ACC112 (cell line): ENCODE measurements at regions not wholly inside any gene's neighbourhood (a gene's known extent, or its start where the extent isn't known, plus 50 kb on each side); places are given as distances from the start of the nearest gene placed in this dataset.

Experiments
- H2AFZ ChIP-seq: fragments of 200-600 bp; sonication (generic); one replicate; pipeline ENCODE4 v1.6.0; 2017; ENCODE audit warnings: antibody characterized with exemption, low read length; ENCODE audit not compliant: unreplicated experiment
- H3K27ac ChIP-seq: fragments of 200-600 bp; sonication (generic); 2 replicates; pipeline ENCODE4 v1.5.1; 2014; ENCODE audit warnings: low read depth, mild to moderate bottlenecking, antibody characterized with exemption, low read length, moderate library complexity
- H3K27me3 ChIP-seq: fragments of 200-600 bp; sonication (generic); 2 replicates; pipeline ENCODE4 v1.6.1; 2014; ENCODE audit warnings: mild to moderate bottlenecking, antibody characterized with exemption, low read length, moderate library complexity, mixed read lengths; ENCODE audit not compliant: insufficient read depth
- H3K36me3 ChIP-seq: fragments of 200-600 bp; sonication (generic); 2 replicates; pipeline ENCODE4 v1.6.1; 2016; ENCODE audit warnings: mild to moderate bottlenecking, antibody characterized with exemption, low read length, moderate library complexity, mixed read lengths; ENCODE audit not compliant: insufficient read depth
- H3K4me1 ChIP-seq: fragments of 200-600 bp; sonication (generic); one replicate; pipeline ENCODE4 v1.6.1; 2016; ENCODE audit warnings: low read length, mixed read lengths; ENCODE audit not compliant: insufficient read depth, unreplicated experiment, control insufficient read depth
- H3K4me3 ChIP-seq: fragments of 200-600 bp; sonication (generic); 2 replicates; pipeline ENCODE4 v1.5.1; 2014; ENCODE audit warnings: mild to moderate bottlenecking, low read depth, low read length
- H3K79me2 ChIP-seq: fragments of 200-600 bp; sonication (generic); one replicate; pipeline ENCODE4 v1.6.0; 2016; ENCODE audit warnings: low read length; ENCODE audit not compliant: control insufficient read depth, unreplicated experiment, insufficient read depth

GRCh38 chr17:53719229-53719628, 103.5 kb upstream of the KIF2B start:
- Histone ChIP-seq H3K4me3 (no peak overlapping the region), H2AFZ (no peak overlapping the region), H3K27me3 (no peaks in the 10 kb centered on the region), H3K79me2 (no peaks in the 10 kb centered on the region), H3K4me1 (peaks cover 5% of the 10 kb centered on the region), H3K36me3 (no peaks in the 10 kb centered on the region), H3K27ac (no peak overlapping the region)

DNA sequence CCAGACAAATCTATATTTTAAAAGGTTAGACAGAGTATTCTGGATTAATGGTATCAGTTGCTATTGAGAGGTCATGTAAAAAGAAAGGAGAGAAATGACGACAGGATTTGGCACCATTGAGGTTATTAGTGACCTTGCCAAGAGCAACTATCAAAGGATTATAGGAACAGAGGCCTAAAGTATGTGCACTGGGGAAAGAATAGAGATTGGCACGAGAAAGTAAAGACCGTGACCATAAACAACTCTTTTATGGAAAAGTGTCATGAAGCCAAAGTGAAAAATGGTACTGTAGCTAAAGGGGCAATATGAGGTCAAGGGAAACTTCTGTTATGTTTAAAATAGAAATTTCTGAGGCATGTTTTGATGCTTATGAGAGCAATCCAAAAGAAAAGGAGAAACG, 115.2 kb upstream of the KIF2B start:
- H3K4me1 ChIP-seq = no peaks in the 10 kb centered on the region
- H3K27ac ChIP-seq = no peak overlapping the region
- H3K36me3 ChIP-seq = no peaks in the 10 kb centered on the region
- no peaks in the 10 kb centered on the region for H3K27me3 ChIP-seq
- H3K4me3 ChIP-seq = no peak overlapping the region
- no peaks in the 10 kb centered on the region for H3K79me2 ChIP-seq
- no peak overlapping the region for H2AFZ ChIP-seq

DNA sequence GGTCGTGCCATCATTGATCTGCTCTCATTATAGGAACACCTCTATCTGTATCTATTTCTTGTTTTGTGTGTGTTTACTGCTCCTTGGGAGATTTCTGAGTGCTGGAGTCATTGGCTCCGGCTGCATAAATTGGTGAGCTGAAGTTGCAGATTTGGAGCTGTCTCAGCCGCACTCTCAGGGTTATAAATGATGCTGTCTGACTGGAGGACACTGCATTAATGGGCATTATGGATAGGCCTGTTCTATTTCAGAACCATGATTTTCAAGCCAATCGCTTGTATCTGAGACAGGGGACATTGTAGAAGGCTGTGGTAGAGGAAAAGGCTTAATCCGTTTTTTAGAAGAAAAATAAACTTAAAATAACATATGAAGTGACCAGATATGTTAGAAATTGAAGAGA, 126.4 kb upstream of the KIF2B start:
- Histone ChIP-seq H3K4me1 (no peaks in the 10 kb centered on the region), H3K36me3 (no peaks in the 10 kb centered on the region), H2AFZ (no peak overlapping the region), H3K79me2 (no peaks in the 10 kb centered on the region), H3K27me3 (no peaks in the 10 kb centered on the region), H3K4me3 (no peak overlapping the region), H3K27ac (no peak overlapping the region)

DNA sequence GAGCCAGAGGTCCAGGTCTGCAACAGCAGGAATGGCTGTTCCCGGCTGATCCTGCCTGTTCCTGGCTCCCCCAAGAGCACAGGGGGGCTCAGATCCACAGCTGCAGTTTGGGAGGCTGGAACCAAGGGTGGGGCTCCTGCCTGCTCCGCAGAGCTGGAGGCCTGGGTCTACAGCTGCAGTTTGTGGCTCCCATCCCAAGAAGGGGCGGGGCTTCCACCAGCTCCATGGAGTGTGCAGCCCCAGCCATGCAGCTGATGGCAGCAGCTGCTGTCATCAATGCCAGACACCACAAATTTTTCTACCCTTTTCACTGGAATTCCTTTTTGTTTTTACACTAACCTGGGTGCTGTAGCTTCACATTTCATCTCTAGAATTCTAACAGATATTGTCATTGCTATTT, 135.4 kb upstream of the KIF2B start:
- no peak overlapping the region for H3K27ac ChIP-seq
- H2AFZ ChIP-seq = no peak overlapping the region
- no peaks in the 10 kb centered on the region for H3K4me1 ChIP-seq
- no peaks in the 10 kb centered on the region for H3K79me2 ChIP-seq
- no peak overlapping the region for H3K4me3 ChIP-seq
- H3K27me3 ChIP-seq = no peaks in the 10 kb centered on the region
- no peaks in the 10 kb centered on the region for H3K36me3 ChIP-seq

DNA sequence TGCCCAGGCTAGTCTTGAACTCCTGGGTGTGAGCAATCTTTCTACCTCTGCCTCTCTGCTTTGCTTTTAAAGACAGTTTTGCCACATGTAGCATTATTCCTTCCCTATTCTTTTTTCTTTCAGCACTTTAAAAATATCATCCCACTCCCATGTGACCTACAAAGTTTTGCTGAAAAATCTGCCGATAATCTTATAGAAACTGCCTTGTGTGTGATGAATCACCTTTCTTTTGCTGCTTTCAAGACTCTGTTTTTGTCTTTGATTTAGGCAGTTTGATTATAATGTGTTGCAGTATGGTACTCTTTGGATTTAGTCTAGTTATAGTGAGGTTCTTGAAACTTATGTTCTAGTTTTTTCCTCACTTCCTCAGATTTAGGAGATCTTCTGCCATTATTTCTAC, 142.0 kb upstream of the KIF2B start:
- no peaks in the 10 kb centered on the region for H3K36me3 ChIP-seq
- H3K27me3 ChIP-seq = no peaks in the 10 kb centered on the region
- no peak overlapping the region for H2AFZ ChIP-seq
- no peaks in the 10 kb centered on the region for H3K79me2 ChIP-seq
- no peak overlapping the region for H3K27ac ChIP-seq
- H3K4me1 ChIP-seq = no peaks in the 10 kb centered on the region
- H3K4me3 ChIP-seq = no peak overlapping the region

DNA sequence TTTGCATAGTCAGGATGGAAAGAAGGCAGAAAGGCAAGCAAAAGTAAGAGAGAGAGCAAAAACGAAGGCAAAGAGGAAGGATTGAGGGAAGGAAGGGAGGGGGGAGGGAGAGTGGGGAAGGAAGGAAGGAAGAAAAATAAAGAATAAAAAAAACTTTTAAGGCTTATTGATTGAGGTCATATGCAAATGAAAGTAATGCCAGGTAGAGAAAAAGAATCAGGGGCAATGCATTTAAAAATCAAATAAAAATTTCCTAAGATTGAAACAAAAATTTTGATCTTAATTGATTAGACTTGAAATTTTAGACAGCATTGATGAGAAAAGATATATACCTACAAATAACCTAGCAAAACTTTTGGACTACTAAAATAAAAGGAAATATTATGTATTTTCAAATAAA, 153.9 kb upstream of the KIF2B start:
- Histone ChIP-seq H3K36me3 (no peaks in the 10 kb centered on the region), H3K27ac (no peak overlapping the region), H3K4me3 (no peak overlapping the region), H3K27me3 (no peaks in the 10 kb centered on the region), H3K79me2 (no peaks in the 10 kb centered on the region), H3K4me1 (no peaks in the 10 kb centered on the region), H2AFZ (no peak overlapping the region)

DNA sequence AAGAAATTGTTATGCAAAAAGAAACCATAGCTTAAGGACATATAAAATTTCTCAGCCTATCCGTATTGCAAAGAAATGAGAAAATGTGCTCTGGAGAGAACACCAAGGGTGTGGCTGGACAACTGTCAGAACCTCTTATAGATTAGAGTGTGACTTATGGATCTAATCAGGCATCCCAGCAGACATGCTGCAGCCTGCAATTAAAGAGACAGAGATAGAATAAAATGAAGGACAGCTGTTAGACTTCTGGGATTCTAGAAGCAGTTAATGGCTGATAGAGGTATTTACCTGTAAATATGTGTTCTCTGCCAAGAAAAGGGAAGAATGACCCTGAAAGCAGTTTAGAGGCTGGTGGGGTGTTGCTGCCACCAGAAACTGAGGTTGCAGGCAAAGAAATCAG, 160.1 kb upstream of the KIF2B start:
- Histone ChIP-seq H3K36me3 (no peaks in the 10 kb centered on the region), H3K4me1 (no peaks in the 10 kb centered on the region), H3K27me3 (no peaks in the 10 kb centered on the region), H3K79me2 (no peaks in the 10 kb centered on the region), H3K4me3 (no peak overlapping the region), H3K27ac (no peak overlapping the region), H2AFZ (no peak overlapping the region)

- Histone ChIP-seq H2AFZ (no peak overlapping the region), H3K27me3 (no peaks in the 10 kb centered on the region), H3K4me3 (no peak overlapping the region)
Measured at GRCh38 chr17:53659181-53659580, 163.5 kb upstream of the KIF2B start.

GRCh38 chr17:53655591-53655990, 167.1 kb upstream of the KIF2B start:
- no peak overlapping the region for H3K27ac ChIP-seq
- no peaks in the 10 kb centered on the region for H3K4me1 ChIP-seq
- no peaks in the 10 kb centered on the region for H3K27me3 ChIP-seq
- H2AFZ ChIP-seq = no peak overlapping the region
- H3K79me2 ChIP-seq = no peaks in the 10 kb centered on the region
- H3K4me3 ChIP-seq = no peak overlapping the region
- H3K36me3 ChIP-seq = no peaks in the 10 kb centered on the region

More at GRCh38 chr17:53659181-53659580, 163.5 kb upstream of the KIF2B start:
- Histone ChIP-seq H3K79me2 (no peaks in the 10 kb centered on the region), H3K36me3 (no peaks in the 10 kb centered on the region), H3K4me1 (no peaks in the 10 kb centered on the region), H3K27ac (no peak overlapping the region)

GRCh38 chr17:53649201-53649600, 173.5 kb upstream of the KIF2B start:
- Histone ChIP-seq H2AFZ (no peak overlapping the region), H3K27ac (no peak overlapping the region), H3K4me1 (no peaks in the 10 kb centered on the region), H3K79me2 (no peaks in the 10 kb centered on the region), H3K4me3 (no peak overlapping the region), H3K27me3 (no peaks in the 10 kb centered on the region), H3K36me3 (no peaks in the 10 kb centered on the region)

- no peak overlapping the region for H2AFZ ChIP-seq
- H3K27me3 ChIP-seq = no peaks in the 10 kb centered on the region
- no peak overlapping the region for H3K27ac ChIP-seq
- H3K4me1 ChIP-seq = no peaks in the 10 kb centered on the region
- no peaks in the 10 kb centered on the region for H3K79me2 ChIP-seq
- no peak overlapping the region for H3K4me3 ChIP-seq
- H3K36me3 ChIP-seq = no peaks in the 10 kb centered on the region
Measured at GRCh38 chr17:53646835-53647234, 175.9 kb upstream of the KIF2B start.

DNA sequence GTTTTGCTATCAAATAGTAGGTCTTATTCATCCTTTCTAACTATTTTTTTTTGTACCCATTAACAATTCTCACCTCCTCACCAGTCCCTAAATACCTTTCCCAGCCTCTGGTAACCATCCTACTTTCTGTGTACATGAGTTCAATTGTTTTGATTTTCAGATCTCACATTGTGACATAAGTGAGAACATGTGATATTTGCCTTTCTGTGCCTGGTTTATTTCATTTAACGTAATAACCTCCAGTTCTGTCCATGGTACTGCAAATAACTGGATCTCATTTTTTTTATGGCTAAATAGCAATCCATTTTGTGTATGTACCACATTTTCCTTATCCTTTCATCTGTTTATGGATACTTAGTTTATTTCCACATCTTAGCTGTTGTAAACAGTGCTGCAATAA, 181.9 kb upstream of the KIF2B start:
- Histone ChIP-seq H3K27me3 (no peaks in the 10 kb centered on the region), H2AFZ (no peak overlapping the region), H3K27ac (no peak overlapping the region), H3K79me2 (no peaks in the 10 kb centered on the region), H3K4me3 (no peak overlapping the region), H3K4me1 (no peaks in the 10 kb centered on the region), H3K36me3 (no peaks in the 10 kb centered on the region)
